Omental fat pad (tissue), 3 donors: ENCODE measurements at regions not wholly inside any gene's neighbourhood (a gene's known extent, or its start where the extent isn't known, plus 50 kb on each side); places are given as distances from the start of the nearest gene placed in this dataset.

Experiments used
- ATAC-seq: fragments of 150-250 bp; one replicate; pipeline ENCODE4 v1.9.1; 2016; ENCODE audit warnings: mild to moderate bottlenecking, moderate library complexity; ENCODE audit not compliant: low FRiP score
- DNase-seq: peaks from one replicate; pipeline ENCODE4 v3.0.0-alpha.2; 2019; ENCODE audit warnings: low spot score
- CTCF ChIP-seq, 3 donors: fragments of 450-650 bp; IDR thresholded peaks; one replicate each; pipeline ENCODE4 v1.5.1; 2016 to 2017; ENCODE audit warnings: antibody characterized with exemption in 3 of 3, mild to moderate bottlenecking in 3 of 3, moderate library complexity in 2 of 3

- DNase-seq (no peak), ATAC-seq (no peak)
- no peak for TF ChIP-seq CTCF (IDR thresholded peaks at IDR 0.05)
Observed at GRCh38 chr22:25353516-25354445, 134.3 kb downstream of the CRYBB2 start.

GRCh38 chr22:25354456-25354855 lies 135.0 kb downstream of the CRYBB2 start:
- no peak for TF ChIP-seq CTCF (IDR thresholded peaks at IDR 0.05)
- ATAC-seq (no peak), DNase-seq (no peak)

GRCh38 chr22:25357132-25357455 lies 137.7 kb downstream of the CRYBB2 start:
- no peak for DNase-seq

GRCh38 chr22:25357606-25358420 lies 138.4 kb downstream of the CRYBB2 start:
- TF ChIP-seq CTCF (IDR thresholded peaks at IDR 0.05): no peak
- no peak for DNase-seq
- ATAC-seq: no peak

More at GRCh38 chr22:25357132-25357455, 137.7 kb downstream of the CRYBB2 start:
- no peak for ATAC-seq
- TF ChIP-seq CTCF (IDR thresholded peaks at IDR 0.05): no peak

GRCh38 chr22:25358421-25359170 lies 139.2 kb downstream of the CRYBB2 start:
- TF ChIP-seq CTCF (IDR thresholded peaks at IDR 0.05): no peak
- ATAC-seq (no peak), DNase-seq (no peak)

- ATAC-seq (no peak), DNase-seq (no peak)
- no peak for TF ChIP-seq CTCF (IDR thresholded peaks at IDR 0.05)
Observed at GRCh38 chr22:25359601-25360261, 140.3 kb downstream of the CRYBB2 start.
